PC-3 (cell line): ENCODE measurements at regions not wholly inside any gene's neighbourhood (a gene's known extent, or its start where the extent isn't known, plus 50 kb on each side); places are given as distances from the start of the nearest gene placed in this dataset.

Experiments used
- ATAC-seq: fragments of 200-7000 bp; cut with Tn5 transposase; 2 replicates; pipeline ENCODE4 v1.9.1; 2020; ENCODE audit warnings: mild to moderate bottlenecking, moderate library complexity
- BruUV-seq: library from RNA; stranded (reverse); fragments of 400-500 nt; replicated peaks from 2 replicates; lab custom pipeline; 2021; lab: Mats Ljungman, UMichigan
- CTCF ChIA-PET: fragments of 300-600 bp; sonication (Branson Sonifier 250); formaldehyde crosslinking; loops from one replicate; lab custom pipeline; 2022; ENCODE audit warnings: antibody characterized with exemption; lab: Charles Lee
- POLR2A ChIA-PET: fragments of 300-600 bp; sonication (Branson Sonifier 250); formaldehyde crosslinking; loops from one replicate; lab custom pipeline; 2022; ENCODE audit warnings: antibody characterized with exemption; ENCODE audit not compliant: unreplicated experiment; lab: Charles Lee
- DNase-seq: peaks from one replicate; pipeline ENCODE4 v3.0.0-alpha.2; 2015
- H2AFZ ChIP-seq: fragments of 300-600 bp; sonication (generic); 2 replicates; pipeline ENCODE4 v1.6.0; 2016; ENCODE audit warnings: antibody characterized with exemption, low read length
- H3F3A ChIP-seq: fragments of 300-600 bp; sonication (generic); one replicate; pipeline ENCODE4 v1.6.0; 2017; ENCODE audit warnings: antibody characterized with exemption, low read length, control low read depth, mild to moderate bottlenecking; ENCODE audit not compliant: unreplicated experiment
- H3K27ac ChIP-seq: fragments of 300-600 bp; sonication (generic); 2 replicates; pipeline ENCODE4 v1.5.1; 2016; ENCODE audit warnings: mild to moderate bottlenecking, low read length
- H3K27me3 ChIP-seq: fragments of 300-600 bp; sonication (generic); 2 replicates; pipeline ENCODE4 v1.6.1; 2016; ENCODE audit warnings: low read length, mixed read lengths
- H3K36me3 ChIP-seq: fragments of 300-600 bp; sonication (generic); 2 replicates; pipeline ENCODE4 v1.6.1; 2016; ENCODE audit warnings: low read depth, mixed run types, low read length, mixed read lengths
- H3K4me1 ChIP-seq: fragments of 300-600 bp; sonication (generic); 2 replicates; pipeline ENCODE4 v1.5.1; 2016; ENCODE audit warnings: low read length; ENCODE audit not compliant: insufficient read depth
- H3K4me2 ChIP-seq: fragments of 300-600 bp; sonication (generic); 2 replicates; pipeline ENCODE4 v1.6.0; 2016; ENCODE audit warnings: low read length
- H3K4me3 ChIP-seq: fragments of 300-600 bp; sonication (generic); 2 replicates; pipeline ENCODE4 v1.5.1; 2016; ENCODE audit warnings: mild to moderate bottlenecking, low read length, mixed read lengths
- H3K79me2 ChIP-seq: fragments of 300-600 bp; sonication (generic); 2 replicates; pipeline ENCODE4 v1.6.1; 2017; ENCODE audit warnings: low read length, mixed read lengths
- H3K9ac ChIP-seq: fragments of 300-600 bp; sonication (generic); 2 replicates; pipeline ENCODE4 v1.6.0; 2016; ENCODE audit warnings: mild to moderate bottlenecking, low read length
- H3K9me2 ChIP-seq: fragments of 300-600 bp; sonication (generic); replicated peaks from 2 replicates; pipeline ENCODE4 v1.6.1; 2016; ENCODE audit warnings: mixed run types, low read length, mixed read lengths
- H3K9me3 ChIP-seq: fragments of 300-600 bp; sonication (generic); 2 replicates; pipeline ENCODE4 v1.6.1; 2016; ENCODE audit warnings: low read length, mixed read lengths
- H4K20me1 ChIP-seq: fragments of 300-600 bp; sonication (generic); 2 replicates; pipeline ENCODE4 v1.6.1; 2016; ENCODE audit warnings: low read length, mixed read lengths
- EZH2 ChIP-seq: fragments of 300-600 bp; sonication (generic); IDR thresholded peaks from one replicate; pipeline ENCODE4 v1.6.1; 2017; ENCODE audit warnings: antibody characterized with exemption, mild to moderate bottlenecking, low read length; ENCODE audit not compliant: unreplicated experiment
- EZH2phosphoT487 ChIP-seq: fragments of 300-600 bp; sonication (generic); IDR thresholded peaks from 2 replicates; pipeline ENCODE4 v1.6.1; 2018; ENCODE audit warnings: mild to moderate bottlenecking, antibody characterized with exemption, low read length, borderline replicate concordance
- intact Hi-C: fragments of 100-400 bp; cut with micrococcal nuclease; formaldehyde crosslinking; loops from 2 replicates; pipeline ENCODE4 v1.9.0; 2023
- TF ChIP-seq, protein P1 (sequence below): fragments of 300-600 bp; sonication (generic); conservative IDR thresholded peaks from 2 replicates; pipeline ENCODE4 v1.5.1; 2017; ENCODE audit warnings: antibody characterized with exemption, low read depth, mild to moderate bottlenecking, low read length

DNA sequence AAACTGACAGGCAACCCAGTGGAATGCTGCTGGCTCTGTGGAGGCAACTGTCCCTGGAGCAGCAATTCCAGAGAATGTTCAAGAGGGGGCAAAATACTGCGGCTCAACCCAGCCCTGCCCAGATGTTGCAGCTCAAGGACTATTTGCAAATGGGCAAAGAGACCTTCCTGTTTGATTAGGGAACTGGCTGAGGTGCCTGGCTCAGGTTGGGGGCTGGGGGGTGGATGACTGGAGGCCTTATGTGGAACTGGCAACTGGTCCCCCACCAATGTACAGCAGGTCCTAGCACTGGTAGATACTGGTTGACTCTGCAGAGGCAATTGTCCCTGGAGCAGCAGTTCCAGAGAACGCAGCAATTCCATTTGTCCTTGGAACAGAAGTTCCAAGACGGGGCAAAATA lies 302.5 kb downstream of the ZPLD1 start:
- H3K9me2 ChIP-seq: no peaks in the 10 kb centered on the region
- no peak overlapping the region for H2AFZ ChIP-seq
- CTCF ChIA-PET: no interaction called here
- H3K36me3 ChIP-seq: no peaks in the 10 kb centered on the region
- H3K4me2 ChIP-seq: no peak overlapping the region
- H3F3A ChIP-seq: no peaks in the 10 kb centered on the region
- no peak overlapping the region for H3K9ac ChIP-seq
- no peak overlapping the region for H3K4me3 ChIP-seq
- BruUV-seq: no TSS peak
- H3K4me1 ChIP-seq: no peaks in the 10 kb centered on the region
- POLR2A ChIA-PET: no interaction called here
- H3K27ac ChIP-seq: no peak overlapping the region
- DNase-seq (no peak), ATAC-seq (no peak)
- TF ChIP-seq, protein P1, sequence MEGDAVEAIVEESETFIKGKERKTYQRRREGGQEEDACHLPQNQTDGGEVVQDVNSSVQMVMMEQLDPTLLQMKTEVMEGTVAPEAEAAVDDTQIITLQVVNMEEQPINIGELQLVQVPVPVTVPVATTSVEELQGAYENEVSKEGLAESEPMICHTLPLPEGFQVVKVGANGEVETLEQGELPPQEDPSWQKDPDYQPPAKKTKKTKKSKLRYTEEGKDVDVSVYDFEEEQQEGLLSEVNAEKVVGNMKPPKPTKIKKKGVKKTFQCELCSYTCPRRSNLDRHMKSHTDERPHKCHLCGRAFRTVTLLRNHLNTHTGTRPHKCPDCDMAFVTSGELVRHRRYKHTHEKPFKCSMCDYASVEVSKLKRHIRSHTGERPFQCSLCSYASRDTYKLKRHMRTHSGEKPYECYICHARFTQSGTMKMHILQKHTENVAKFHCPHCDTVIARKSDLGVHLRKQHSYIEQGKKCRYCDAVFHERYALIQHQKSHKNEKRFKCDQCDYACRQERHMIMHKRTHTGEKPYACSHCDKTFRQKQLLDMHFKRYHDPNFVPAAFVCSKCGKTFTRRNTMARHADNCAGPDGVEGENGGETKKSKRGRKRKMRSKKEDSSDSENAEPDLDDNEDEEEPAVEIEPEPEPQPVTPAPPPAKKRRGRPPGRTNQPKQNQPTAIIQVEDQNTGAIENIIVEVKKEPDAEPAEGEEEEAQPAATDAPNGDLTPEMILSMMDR: no peak
- no peak for TF ChIP-seq EZH2
- TF ChIP-seq EZH2phosphoT487: no peak
- intact Hi-C loops: no loop called here
- no peaks in the 10 kb centered on the region for H3K27me3 ChIP-seq
- no peaks in the 10 kb centered on the region for H4K20me1 ChIP-seq
- H3K79me2 ChIP-seq: no peaks in the 10 kb centered on the region
- no peaks in the 10 kb centered on the region for H3K9me3 ChIP-seq

DNA sequence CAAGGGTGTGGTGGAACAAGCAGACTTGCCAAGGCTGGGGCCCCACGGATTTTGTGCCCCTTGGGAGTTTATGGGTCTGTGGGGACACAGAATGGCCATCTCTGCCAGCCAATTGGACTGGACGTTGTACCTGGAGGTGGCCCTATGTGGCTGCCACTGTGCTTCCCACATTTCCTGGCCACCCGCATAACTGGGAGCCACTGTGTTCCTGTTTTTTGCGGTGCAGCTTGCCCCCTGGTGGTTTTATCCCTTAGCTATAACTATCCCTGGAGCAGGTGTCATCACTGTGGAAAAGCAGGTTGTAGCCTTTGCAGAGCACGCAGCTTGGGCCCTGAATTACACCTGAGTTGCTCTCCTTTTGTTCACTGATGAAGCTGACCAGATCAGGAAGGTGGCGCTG lies 306.3 kb downstream of the ZPLD1 start:
- Histone ChIP-seq H3K9me2 (no peaks in the 10 kb centered on the region), H3K9ac (no peak overlapping the region), H3K36me3 (no peaks in the 10 kb centered on the region), H3K79me2 (no peaks in the 10 kb centered on the region), H3K9me3 (no peaks in the 10 kb centered on the region), H3F3A (no peaks in the 10 kb centered on the region), H2AFZ (no peak overlapping the region), H3K27ac (no peak overlapping the region), H3K4me1 (no peaks in the 10 kb centered on the region), H3K27me3 (no peaks in the 10 kb centered on the region), H3K4me3 (no peak overlapping the region), H3K4me2 (no peak overlapping the region), H4K20me1 (no peaks in the 10 kb centered on the region)
- BruUV-seq: no TSS peak
- TF ChIP-seq, protein P1: peak; percentile 52
- TF ChIP-seq EZH2phosphoT487: no peak
- no peak for TF ChIP-seq EZH2
- intact Hi-C loops: loop anchor here (1.0 to 5.0 kb wide), 2 partner anchors 69 to 512 kb away; no protein-coding TSS in a partner anchor
- DNase-seq: peak; percentile 46
- ATAC-seq: peak; percentile 77
- ChIA-PET POLR2A (no interaction called here), CTCF (interaction anchor here (0.6 to 0.8 kb wide), 2 partner anchors 205 to 512 kb away, joined by 3 to 4 read pairs; no protein-coding TSS in a partner anchor)

DNA sequence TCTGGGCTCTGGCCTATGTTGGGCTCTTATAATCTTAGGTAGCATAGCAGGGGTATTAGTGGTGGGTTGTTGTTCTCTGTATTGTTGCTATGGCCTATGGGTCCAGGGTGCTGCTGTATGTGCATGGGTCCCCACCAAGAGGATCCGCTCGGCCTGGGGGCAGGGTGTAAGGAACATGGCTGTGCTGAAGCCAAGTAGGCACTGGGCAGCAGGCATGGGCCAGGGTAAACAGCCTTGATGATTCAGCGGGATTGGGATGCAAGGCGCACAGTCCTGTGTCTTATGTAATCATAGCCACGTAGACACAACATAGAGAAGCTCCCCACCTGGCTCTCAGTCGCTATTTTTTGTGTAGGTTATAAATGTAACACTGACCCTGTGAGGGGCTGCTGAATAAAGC lies 306.9 kb downstream of the ZPLD1 start:
- no peaks in the 10 kb centered on the region for H3K9me3 ChIP-seq
- H3K4me3 ChIP-seq: no peak overlapping the region
- H2AFZ ChIP-seq: no peak overlapping the region
- no peaks in the 10 kb centered on the region for H3K9me2 ChIP-seq
- ATAC-seq (no peak), DNase-seq (no peak)
- no peaks in the 10 kb centered on the region for H4K20me1 ChIP-seq
- H3K4me1 ChIP-seq: no peaks in the 10 kb centered on the region
- H3K4me2 ChIP-seq: no peak overlapping the region
- H3K79me2 ChIP-seq: no peaks in the 10 kb centered on the region
- H3K27ac ChIP-seq: no peak overlapping the region
- H3K27me3 ChIP-seq: no peaks in the 10 kb centered on the region
- ChIA-PET CTCF (interaction anchor here (0.6 to 0.8 kb wide), 2 partner anchors 205 to 512 kb away, joined by 3 to 4 read pairs; no protein-coding TSS in a partner anchor), POLR2A (no interaction called here)
- BruUV-seq: no TSS peak
- no peaks in the 10 kb centered on the region for H3F3A ChIP-seq
- no peak overlapping the region for H3K9ac ChIP-seq
- intact Hi-C loops: loop anchor here (1.0 to 5.0 kb wide), 2 partner anchors 69 to 512 kb away; no protein-coding TSS in a partner anchor
- TF ChIP-seq, protein P1: no peak
- no peak for TF ChIP-seq EZH2phosphoT487
- TF ChIP-seq EZH2: no peak
- no peaks in the 10 kb centered on the region for H3K36me3 ChIP-seq
